ENCODE measurements at regions not wholly inside any gene's neighbourhood (a gene's known extent, or its start where the extent isn't known, plus 50 kb on each side); places are given as distances from the start of the nearest gene placed in this dataset.

- DNase-seq, result no peak
- no peak overlapping the region for H3K4me3 Mint-ChIP-seq
- H3K9me3 Mint-ChIP-seq, result no peaks in the 10 kb centered on the region
- no peak for ATAC-seq
- H3K27ac Mint-ChIP-seq, result no peak overlapping the region
- peaks cover 7% of the 10 kb centered on the region for H3K4me1 Mint-ChIP-seq
- peaks cover 13% of the 10 kb centered on the region for H3K27me3 Mint-ChIP-seq
Measured at GRCh38 chr2:10981451-10981850, 69.7 kb downstream of the KCNF1 start.

- Mint-ChIP-seq H3K27ac (peak overlapping the region in 1 of 2 donors; percentile 83), H3K9me3 (no peaks in the 10 kb centered on the region), H3K27me3 (peaks cover 11% of the 10 kb centered on the region), H3K4me1 (peaks cover 3% of the 10 kb centered on the region), H3K4me3 (no peak overlapping the region)
- no peak for DNase-seq
- ATAC-seq, result no peak
Measured at GRCh38 chr2:10981941-10982431, 70.3 kb downstream of the KCNF1 start.

GRCh38 chr2:10982931-10983701 is 71.4 kb downstream of the KCNF1 start:
- Mint-ChIP-seq H3K27ac (no peak overlapping the region), H3K27me3 (peaks cover 4% of the 10 kb centered on the region), H3K9me3 (no peaks in the 10 kb centered on the region), H3K4me3 (no peak overlapping the region), H3K4me1 (no peaks in the 10 kb centered on the region)
- DNase-seq (no peak), ATAC-seq (no peak)

GRCh38 chr2:10983711-10984110 is 72.0 kb downstream of the KCNF1 start:
- no peak for DNase-seq
- no peaks in the 10 kb centered on the region for H3K4me1 Mint-ChIP-seq
- peak; percentile 8 for ATAC-seq
- no peak overlapping the region for H3K4me3 Mint-ChIP-seq
- no peaks in the 10 kb centered on the region for H3K9me3 Mint-ChIP-seq
- no peaks in the 10 kb centered on the region for H3K27me3 Mint-ChIP-seq
- H3K27ac Mint-ChIP-seq, result no peak overlapping the region

- ATAC-seq, result no peak
- no peak overlapping the region for H3K27ac Mint-ChIP-seq
- no peaks in the 10 kb centered on the region for H3K4me1 Mint-ChIP-seq
Measured at GRCh38 chr2:10984418-10985135, 72.8 kb downstream of the KCNF1 start.

GRCh38 chr2:10985260-10985659 is 73.5 kb downstream of the KCNF1 start:
- no peak for DNase-seq
- H3K4me1 Mint-ChIP-seq, result no peaks in the 10 kb centered on the region
- H3K4me3 Mint-ChIP-seq, result no peak overlapping the region
- H3K27ac Mint-ChIP-seq, result no peak overlapping the region
- no peaks in the 10 kb centered on the region for H3K27me3 Mint-ChIP-seq
- no peak for ATAC-seq
- H3K9me3 Mint-ChIP-seq, result no peaks in the 10 kb centered on the region

More at GRCh38 chr2:10984418-10985135, 72.8 kb downstream of the KCNF1 start:
- no peaks in the 10 kb centered on the region for H3K27me3 Mint-ChIP-seq
- no peaks in the 10 kb centered on the region for H3K9me3 Mint-ChIP-seq
- no peak for DNase-seq
- no peak overlapping the region for H3K4me3 Mint-ChIP-seq

GRCh38 chr2:10985901-10986535 is 74.3 kb downstream of the KCNF1 start:
- no peaks in the 10 kb centered on the region for H3K9me3 Mint-ChIP-seq
- H3K4me1 Mint-ChIP-seq, result no peaks in the 10 kb centered on the region
- no peak for DNase-seq
- ATAC-seq, result no peak
- no peak overlapping the region for H3K4me3 Mint-ChIP-seq
- peak overlapping the region in 1 of 2 donors; percentile 72 for H3K27ac Mint-ChIP-seq
- no peaks in the 10 kb centered on the region for H3K27me3 Mint-ChIP-seq

- no peak for ATAC-seq
- Mint-ChIP-seq H3K27me3 (peaks cover 10% of the 10 kb centered on the region), H3K27ac (no peak overlapping the region), H3K9me3 (no peaks in the 10 kb centered on the region), H3K4me3 (no peak overlapping the region), H3K4me1 (no peaks in the 10 kb centered on the region)
- DNase-seq, result no peak
Measured at GRCh38 chr2:10987439-10987838, 75.7 kb downstream of the KCNF1 start.

- Mint-ChIP-seq H3K9me3 (no peaks in the 10 kb centered on the region), H3K27ac (no peak overlapping the region), H3K27me3 (peaks cover 14% of the 10 kb centered on the region), H3K4me1 (no peaks in the 10 kb centered on the region), H3K4me3 (no peak overlapping the region)
- no peak for DNase-seq
- no peak for ATAC-seq
Measured at GRCh38 chr2:10987861-10988260, 76.1 kb downstream of the KCNF1 start.

- Mint-ChIP-seq H3K27me3 (peaks cover 22% of the 10 kb centered on the region), H3K4me1 (no peaks in the 10 kb centered on the region), H3K4me3 (no peak overlapping the region), H3K9me3 (no peaks in the 10 kb centered on the region), H3K27ac (no peak overlapping the region)
- DNase-seq (no peak), ATAC-seq (no peak)
Measured at GRCh38 chr2:10989151-10989550, 77.4 kb downstream of the KCNF1 start.

- Mint-ChIP-seq H3K9me3 (no peaks in the 10 kb centered on the region), H3K27ac (peak overlapping the region in 1 of 2 donors; percentile 28), H3K4me1 (no peaks in the 10 kb centered on the region), H3K27me3 (peaks cover 22% of the 10 kb centered on the region), H3K4me3 (no peak overlapping the region)
- DNase-seq, result no peak
- no peak for ATAC-seq
Measured at GRCh38 chr2:10989782-10990181, 78.0 kb downstream of the KCNF1 start.

GRCh38 chr2:10990561-10991111 is 78.9 kb downstream of the KCNF1 start:
- no peak overlapping the region for H3K4me3 Mint-ChIP-seq
- ATAC-seq, result no peak
- H3K4me1 Mint-ChIP-seq, result no peaks in the 10 kb centered on the region
- H3K27me3 Mint-ChIP-seq, result peaks cover 22% of the 10 kb centered on the region
- H3K9me3 Mint-ChIP-seq, result no peaks in the 10 kb centered on the region
- DNase-seq, result no peak
- no peak overlapping the region for H3K27ac Mint-ChIP-seq

- Mint-ChIP-seq H3K4me3 (no peak overlapping the region), H3K4me1 (no peaks in the 10 kb centered on the region), H3K27me3 (peaks cover 22% of the 10 kb centered on the region), H3K9me3 (no peaks in the 10 kb centered on the region), H3K27ac (peak overlapping the region in 1 of 2 donors; percentile 5)
- ATAC-seq, result no peak
- no peak for DNase-seq
Measured at GRCh38 chr2:10992023-10992791, 80.5 kb downstream of the KCNF1 start.

- no peak for DNase-seq
- Mint-ChIP-seq H3K4me1 (no peaks in the 10 kb centered on the region), H3K27me3 (peaks cover 22% of the 10 kb centered on the region), H3K9me3 (no peaks in the 10 kb centered on the region), H3K4me3 (no peak overlapping the region), H3K27ac (no peak overlapping the region)
- ATAC-seq, result no peak
Measured at GRCh38 chr2:10993001-10993481, 81.3 kb downstream of the KCNF1 start.

Measured in stimulated activated naive CD8-positive, alpha-beta T cell treated with anti-CD3 and anti-CD28 coated beads, Interleukin-15, amount 100 ng/mL, for 72 hours (primary cell).